OCI-LY1 (cell line): ENCODE measurements at regions not wholly inside any gene's neighbourhood (a gene's known extent, or its start where the extent isn't known, plus 50 kb on each side); places are given as distances from the start of the nearest gene placed in this dataset.

Experiments used
- H2AFZ ChIP-seq: fragments of 200-600 bp; sonication (generic), shearing (Covaris generic); 2 replicates; pipeline ENCODE4 v1.6.0; 2014; ENCODE audit warnings: antibody characterized with exemption, mild to moderate bottlenecking, low read length
- H3F3A ChIP-seq: fragments of 200-600 bp; sonication (generic), shearing (Covaris generic); 2 replicates; pipeline ENCODE4 v1.6.0; 2014; ENCODE audit warnings: mild to moderate bottlenecking, antibody characterized with exemption, low read length, moderate library complexity; ENCODE audit not compliant: insufficient read depth
- H3K27ac ChIP-seq: fragments of 200-600 bp; sonication (generic); 2 replicates; pipeline ENCODE4 v1.5.1; 2014; ENCODE audit warnings: low read length, mixed run types, mild to moderate bottlenecking, low read depth; ENCODE audit not compliant: poor library complexity, severe bottlenecking
- H3K27me3 ChIP-seq: fragments of 200-600 bp; sonication (generic); 2 replicates; pipeline ENCODE4 v1.6.0; 2014; ENCODE audit warnings: antibody characterized with exemption, mild to moderate bottlenecking, low read length, moderate library complexity; ENCODE audit not compliant: insufficient read depth
- H3K36me3 ChIP-seq: fragments of 200-600 bp; sonication (generic); 2 replicates; pipeline ENCODE4 v1.6.1; 2014; ENCODE audit warnings: mild to moderate bottlenecking, antibody characterized with exemption, low read length, moderate library complexity, mixed read lengths; ENCODE audit not compliant: insufficient read depth
- H3K4me1 ChIP-seq: fragments of 200-600 bp; sonication (generic); 2 replicates; pipeline ENCODE4 v1.5.1; 2014; ENCODE audit warnings: mild to moderate bottlenecking, low read length, moderate library complexity; ENCODE audit not compliant: insufficient read depth, severe bottlenecking
- H3K4me2 ChIP-seq: fragments of 200-600 bp; sonication (generic), shearing (Covaris generic); 2 replicates; pipeline ENCODE4 v1.6.1; 2014; ENCODE audit warnings: low read length
- H3K4me3 ChIP-seq: fragments of 200-600 bp; sonication (generic); 2 replicates; pipeline ENCODE4 v1.5.1; 2014; ENCODE audit warnings: low read length, low read depth, mild to moderate bottlenecking, mixed read lengths; ENCODE audit not compliant: poor library complexity, severe bottlenecking
- H3K79me2 ChIP-seq: fragments of 200-600 bp; shearing (Covaris generic); 2 replicates; pipeline ENCODE4 v1.6.1; 2016; ENCODE audit warnings: mixed run types, low read length, mixed read lengths; ENCODE audit not compliant: insufficient read depth
- H3K9ac ChIP-seq: fragments of 200-600 bp; sonication (generic), shearing (Covaris generic); 2 replicates; pipeline ENCODE4 v1.6.1; 2014; ENCODE audit warnings: mild to moderate bottlenecking, low read length, mixed read lengths
- H3K9me2 ChIP-seq: fragments of 200-600 bp; sonication (generic), shearing (Covaris generic); 2 replicates; pipeline ENCODE4 v1.6.1; 2014; ENCODE audit warnings: low read depth, mild to moderate bottlenecking, low read length, mixed read lengths
- H3K9me3 ChIP-seq: fragments of 200-600 bp; shearing (Covaris generic); 2 replicates; pipeline ENCODE4 v1.6.1; 2014; ENCODE audit warnings: low read length, mixed read lengths
- H4K20me1 ChIP-seq: fragments of 200-600 bp; sonication (generic), shearing (Covaris generic); 2 replicates; pipeline ENCODE4 v1.6.0; 2016; ENCODE audit warnings: mild to moderate bottlenecking, low read length; ENCODE audit not compliant: insufficient read depth
- EZH2 ChIP-seq: fragments of 200-600 bp; sonication (generic), shearing (Covaris generic); IDR thresholded peaks from 2 replicates; pipeline ENCODE4 v1.8.0; 2017; ENCODE audit warnings: borderline replicate concordance, mixed run types, mild to moderate bottlenecking, antibody characterized with exemption, low read length, moderate library complexity, mixed read lengths
- TF ChIP-seq, protein P1 (sequence below): fragments of 200-600 bp; sonication (generic), shearing (Covaris generic); IDR thresholded peaks from 2 replicates; pipeline ENCODE4 v1.5.1; 2017; ENCODE audit warnings: mild to moderate bottlenecking, antibody characterized with exemption, low read length, moderate library complexity, mixed read lengths

DNA sequence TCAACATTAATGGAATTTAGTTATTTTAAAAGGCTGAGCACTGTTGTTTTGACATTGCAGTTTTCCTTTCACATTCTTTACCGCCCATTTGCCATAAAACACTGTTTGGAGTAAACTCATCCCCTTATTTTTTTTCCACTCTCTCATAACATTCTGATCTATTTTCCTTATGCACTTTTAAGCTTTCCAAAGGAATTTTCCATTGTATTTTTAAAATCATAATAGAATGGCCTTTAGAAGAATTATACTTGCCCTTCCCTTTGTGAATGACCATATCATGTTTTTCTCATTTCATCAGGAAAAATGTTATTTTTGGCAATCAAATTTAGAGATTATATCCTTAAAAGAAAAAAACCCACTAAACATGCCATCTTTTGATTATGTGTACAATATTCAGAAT, 1074.2 kb downstream of the STIM2 start:
- Histone ChIP-seq H3K27me3 (no peaks in the 10 kb centered on the region), H3K4me1 (no peaks in the 10 kb centered on the region), H3K79me2 (no peaks in the 10 kb centered on the region), H4K20me1 (no peaks in the 10 kb centered on the region), H3K27ac (no peak overlapping the region), H3K4me2 (no peak overlapping the region), H3K9me3 (no peaks in the 10 kb centered on the region), H3K9me2 (no peaks in the 10 kb centered on the region), H2AFZ (no peak overlapping the region), H3K36me3 (no peaks in the 10 kb centered on the region), H3K4me3 (no peak overlapping the region), H3K9ac (no peak overlapping the region), H3F3A (no peaks in the 10 kb centered on the region)
- TF ChIP-seq, protein P1, sequence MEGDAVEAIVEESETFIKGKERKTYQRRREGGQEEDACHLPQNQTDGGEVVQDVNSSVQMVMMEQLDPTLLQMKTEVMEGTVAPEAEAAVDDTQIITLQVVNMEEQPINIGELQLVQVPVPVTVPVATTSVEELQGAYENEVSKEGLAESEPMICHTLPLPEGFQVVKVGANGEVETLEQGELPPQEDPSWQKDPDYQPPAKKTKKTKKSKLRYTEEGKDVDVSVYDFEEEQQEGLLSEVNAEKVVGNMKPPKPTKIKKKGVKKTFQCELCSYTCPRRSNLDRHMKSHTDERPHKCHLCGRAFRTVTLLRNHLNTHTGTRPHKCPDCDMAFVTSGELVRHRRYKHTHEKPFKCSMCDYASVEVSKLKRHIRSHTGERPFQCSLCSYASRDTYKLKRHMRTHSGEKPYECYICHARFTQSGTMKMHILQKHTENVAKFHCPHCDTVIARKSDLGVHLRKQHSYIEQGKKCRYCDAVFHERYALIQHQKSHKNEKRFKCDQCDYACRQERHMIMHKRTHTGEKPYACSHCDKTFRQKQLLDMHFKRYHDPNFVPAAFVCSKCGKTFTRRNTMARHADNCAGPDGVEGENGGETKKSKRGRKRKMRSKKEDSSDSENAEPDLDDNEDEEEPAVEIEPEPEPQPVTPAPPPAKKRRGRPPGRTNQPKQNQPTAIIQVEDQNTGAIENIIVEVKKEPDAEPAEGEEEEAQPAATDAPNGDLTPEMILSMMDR, result no peak
- no peak for TF ChIP-seq EZH2

DNA sequence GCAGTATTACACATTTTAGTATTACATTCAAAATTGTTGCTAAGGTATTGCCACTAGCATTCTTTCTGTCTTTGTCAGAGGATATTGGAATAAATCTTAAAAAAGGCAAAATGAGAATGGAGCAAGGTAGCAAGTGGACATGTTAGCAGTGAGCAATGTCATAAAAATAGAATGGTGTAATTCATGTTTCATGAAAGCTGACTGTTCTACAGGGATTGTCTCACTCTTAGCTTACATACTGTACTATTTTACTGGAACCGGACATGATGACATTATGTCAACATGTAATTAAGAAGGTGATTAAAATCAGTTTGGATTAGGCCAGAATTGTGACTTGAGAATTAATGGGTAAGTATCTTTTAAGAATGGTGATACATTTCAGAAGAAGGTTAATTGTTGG, 1086.2 kb downstream of the STIM2 start:
- no peak overlapping the region for H2AFZ ChIP-seq
- H3K27ac ChIP-seq, result no peak overlapping the region
- no peak overlapping the region for H3K4me3 ChIP-seq
- no peak overlapping the region for H3K4me2 ChIP-seq
- no peaks in the 10 kb centered on the region for H3K9me2 ChIP-seq
- H3K27me3 ChIP-seq, result no peaks in the 10 kb centered on the region
- TF ChIP-seq, protein P1, result no peak
- TF ChIP-seq EZH2, result no peak
- no peaks in the 10 kb centered on the region for H3K36me3 ChIP-seq
- H3K9ac ChIP-seq, result no peak overlapping the region
- no peaks in the 10 kb centered on the region for H3K4me1 ChIP-seq
- no peaks in the 10 kb centered on the region for H3K79me2 ChIP-seq
- no peaks in the 10 kb centered on the region for H3F3A ChIP-seq
- no peaks in the 10 kb centered on the region for H4K20me1 ChIP-seq
- H3K9me3 ChIP-seq, result no peaks in the 10 kb centered on the region

- Histone ChIP-seq H4K20me1 (no peaks in the 10 kb centered on the region), H3K27me3 (no peaks in the 10 kb centered on the region), H3K9me3 (no peaks in the 10 kb centered on the region), H3K4me2 (no peak overlapping the region), H3K4me3 (no peak overlapping the region), H3K27ac (no peak overlapping the region), H3F3A (no peaks in the 10 kb centered on the region), H2AFZ (no peak overlapping the region), H3K36me3 (no peaks in the 10 kb centered on the region), H3K9ac (no peak overlapping the region), H3K9me2 (no peaks in the 10 kb centered on the region), H3K4me1 (no peaks in the 10 kb centered on the region), H3K79me2 (no peaks in the 10 kb centered on the region)
- TF ChIP-seq EZH2, result no peak
- TF ChIP-seq, protein P1, result no peak
Observed at GRCh38 chr4:27947302-27947701, 1086.7 kb downstream of the STIM2 start.
